ENCODE measurements at regions not wholly inside any gene's neighbourhood (a gene's known extent, or its start where the extent isn't known, plus 50 kb on each side); places are given as distances from the start of the nearest gene placed in this dataset.

- no peak for DNase-seq (ENCODE audit: low read depth)
These were observed 91.7 kb upstream of the PDZRN3 start for GRCh38 chr3:73716418-73716817.

DNA sequence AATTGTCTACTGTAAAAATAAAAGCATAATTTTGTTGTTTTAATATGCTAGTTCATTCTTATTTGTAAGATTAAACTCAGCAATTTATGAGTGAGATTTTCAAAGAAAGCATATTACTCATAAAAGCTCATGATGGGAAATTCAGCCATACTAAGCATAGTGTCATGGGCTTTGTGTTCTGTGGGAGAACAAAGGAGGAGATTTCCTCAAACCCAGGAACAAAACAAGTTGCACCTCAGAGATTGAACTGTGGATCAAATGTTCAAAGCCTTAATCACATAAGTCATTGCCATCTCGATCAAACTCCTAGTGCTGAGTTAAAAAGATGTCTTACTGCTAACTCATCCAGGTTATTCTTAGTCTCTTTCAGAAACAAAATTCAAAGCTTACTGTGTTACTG lies 85.6 kb upstream of the PDZRN3 start:
- DNase-seq (ENCODE audit: low read depth): no peak

DNA sequence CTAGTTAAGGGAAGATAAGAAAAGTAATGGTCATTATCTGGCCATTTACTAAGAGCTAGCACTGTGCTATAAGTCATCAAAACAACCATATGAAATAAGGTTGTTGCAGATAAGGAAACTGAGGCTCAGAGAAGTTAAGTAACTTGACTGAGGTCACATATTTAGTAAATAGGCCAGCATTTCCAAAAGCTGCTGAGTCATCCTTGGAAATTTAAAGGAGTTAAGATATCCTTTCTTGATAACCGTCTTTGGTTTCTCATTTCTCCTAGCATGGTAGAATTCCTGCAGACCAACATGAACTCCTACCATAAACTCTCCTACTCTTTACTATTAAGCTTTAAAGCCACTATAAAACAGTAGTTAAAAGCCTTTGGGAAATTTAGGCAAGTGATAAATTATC lies 85.0 kb upstream of the PDZRN3 start:
- no peak for DNase-seq (ENCODE audit: low read depth)

DNA sequence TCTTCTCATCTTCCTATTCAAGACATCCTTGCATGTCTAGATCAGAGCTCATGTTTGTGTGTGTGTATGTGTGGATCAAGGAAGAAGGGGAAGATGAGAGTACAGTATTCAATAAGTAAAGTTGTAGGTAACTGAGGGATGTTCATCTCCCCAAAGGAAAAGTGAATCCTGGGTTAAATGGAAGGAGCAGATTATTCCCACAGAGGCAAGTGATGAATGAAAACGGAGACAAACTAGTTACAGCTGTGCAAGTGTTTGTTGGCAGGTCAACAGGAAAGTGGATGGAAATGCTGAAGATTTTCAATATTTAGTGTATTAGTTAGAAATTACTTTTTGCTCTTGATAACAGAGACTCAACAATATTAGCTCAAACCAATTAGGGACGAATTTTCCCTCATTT lies 84.2 kb upstream of the PDZRN3 start:
- no peak for DNase-seq (ENCODE audit: low read depth)

GRCh38 chr3:73707772-73708171 lies 83.0 kb upstream of the PDZRN3 start:
- DNase-seq (ENCODE audit: low read depth): peak; percentile 24

DNA sequence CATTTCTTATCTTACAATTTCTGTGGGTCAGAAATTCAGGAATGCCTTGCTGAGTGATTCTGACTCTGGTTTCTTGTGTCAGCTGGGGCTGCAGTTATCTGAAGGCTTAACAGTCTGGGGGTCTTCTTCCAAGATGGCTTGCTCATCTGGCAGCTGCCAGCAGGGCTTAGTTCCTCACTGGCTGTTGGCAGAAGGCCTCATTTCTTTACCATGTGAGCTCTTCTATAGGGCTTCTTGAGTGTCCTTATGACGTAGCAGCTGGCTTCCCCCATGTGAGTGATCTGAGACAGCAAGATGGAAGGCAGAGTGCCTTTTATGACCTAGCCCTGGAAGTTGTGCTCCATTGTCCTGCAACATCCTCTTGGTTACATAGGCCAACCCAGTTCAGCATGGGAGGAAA lies 82.0 kb upstream of the PDZRN3 start:
- DNase-seq (ENCODE audit: low read depth): no peak

DNA sequence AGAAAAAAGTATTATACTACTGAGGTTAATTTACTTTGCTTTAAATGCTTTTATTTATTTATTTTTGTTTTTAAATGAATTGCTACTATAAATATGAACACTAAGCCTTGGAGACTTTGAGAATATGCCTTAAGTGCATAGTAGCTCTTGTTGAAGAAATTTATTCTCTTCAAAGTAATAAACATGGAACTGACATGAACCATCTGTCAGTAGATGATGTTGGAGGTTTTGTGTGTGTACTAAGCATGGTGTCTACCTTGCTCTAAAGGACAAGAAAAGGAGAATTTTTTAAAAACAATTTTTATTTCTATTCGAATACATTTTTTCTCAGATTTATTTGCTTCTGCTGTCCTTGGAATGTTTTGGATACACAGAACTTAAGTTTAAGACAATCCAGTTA lies 81.1 kb upstream of the PDZRN3 start:
- DNase-seq (ENCODE audit: low read depth): no peak

- no peak for DNase-seq (ENCODE audit: low read depth)
These were observed 74.6 kb upstream of the PDZRN3 start for GRCh38 chr3:73699327-73699726.

- no peak for DNase-seq (ENCODE audit: low read depth)
These were observed 72.3 kb upstream of the PDZRN3 start for GRCh38 chr3:73697020-73697419.

- no peak for DNase-seq (ENCODE audit: low read depth)
These were observed 71.1 kb upstream of the PDZRN3 start for GRCh38 chr3:73695841-73696240.

- DNase-seq (ENCODE audit: low read depth): no peak
These were observed 70.4 kb upstream of the PDZRN3 start for GRCh38 chr3:73694983-73695757.

DNA sequence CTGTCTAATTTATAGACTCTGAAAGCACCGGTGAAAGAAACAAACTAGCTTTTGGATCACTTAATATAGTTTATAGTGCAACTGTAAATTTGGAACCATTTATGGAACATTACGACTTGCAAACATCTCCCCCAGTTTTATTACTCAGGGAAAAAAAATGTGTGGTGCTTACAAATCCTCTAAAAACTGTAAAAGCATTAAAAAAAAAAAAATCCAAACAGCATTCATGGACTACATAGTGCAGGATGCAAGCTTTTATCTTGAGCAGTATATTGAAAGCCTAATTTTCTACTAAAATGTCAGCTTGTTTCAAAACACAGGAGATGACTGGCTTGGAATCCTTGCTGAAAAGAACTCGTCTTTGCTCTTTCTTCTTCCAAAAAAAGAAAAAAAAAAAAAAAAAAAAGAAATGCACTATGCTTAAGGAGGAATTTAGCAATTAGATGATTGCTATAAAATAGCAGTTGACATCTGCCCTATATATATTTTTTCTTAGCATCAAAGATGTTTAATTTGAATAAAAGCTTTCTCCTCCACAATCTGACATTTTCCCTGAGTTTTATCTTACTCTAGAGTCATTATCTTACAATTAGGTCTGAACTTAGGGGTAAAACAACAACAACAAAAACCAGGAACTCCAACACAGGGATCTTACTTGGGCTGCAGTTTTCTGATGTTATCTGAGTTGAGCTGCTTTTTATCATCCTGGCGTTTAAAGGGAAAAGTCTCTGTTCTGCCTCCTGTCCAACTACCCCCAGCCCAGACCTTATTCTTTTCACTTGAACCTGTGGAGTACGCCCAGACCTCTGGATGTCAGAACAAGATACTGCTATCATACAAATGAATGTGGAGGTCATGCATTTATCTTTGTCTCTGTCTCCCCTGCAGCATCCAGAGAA lies 62.6 kb upstream of the PDZRN3 start:
- DNase-seq (ENCODE audit: low read depth): no peak

DNA sequence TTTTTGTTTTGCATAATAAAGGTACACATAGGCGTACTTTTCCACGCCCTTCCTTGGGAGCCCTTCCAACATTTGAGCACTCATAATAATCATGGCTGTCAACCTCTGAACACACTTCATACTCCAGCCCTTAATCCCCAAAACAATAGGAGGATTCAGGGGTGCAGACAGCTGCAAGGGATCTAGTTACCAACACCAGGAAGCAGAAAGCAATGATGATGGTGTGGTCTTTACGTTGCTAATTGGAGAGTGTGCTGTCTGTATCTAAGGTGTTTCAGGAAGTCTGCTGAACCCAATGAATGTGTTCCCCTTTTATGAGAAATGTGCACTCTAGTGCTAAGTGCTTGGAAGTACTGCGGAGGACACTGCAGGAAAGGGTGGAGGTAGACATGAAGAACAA lies 60.3 kb upstream of the PDZRN3 start:
- DNase-seq (ENCODE audit: low read depth): peak; percentile 77

DNA sequence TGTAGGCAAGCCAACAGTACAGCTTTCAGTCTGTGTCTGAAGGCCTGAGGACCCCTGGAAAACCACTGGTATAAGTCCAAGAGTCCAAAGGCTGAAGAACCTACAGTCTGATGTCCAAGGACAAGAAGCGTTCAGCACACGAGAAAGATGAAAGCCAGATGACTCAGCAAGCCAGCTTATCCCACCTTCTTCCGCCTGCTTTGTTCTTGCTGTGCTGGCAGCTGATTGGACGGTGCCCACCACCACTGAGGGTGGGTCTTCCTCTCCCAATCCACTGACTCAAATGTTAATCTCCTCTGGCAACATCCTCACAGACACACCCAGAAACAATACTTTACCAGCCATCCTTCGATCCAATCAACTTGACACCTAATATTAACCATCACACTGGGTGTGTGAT lies 59.0 kb upstream of the PDZRN3 start:
- no peak for DNase-seq (ENCODE audit: low read depth)

DNA sequence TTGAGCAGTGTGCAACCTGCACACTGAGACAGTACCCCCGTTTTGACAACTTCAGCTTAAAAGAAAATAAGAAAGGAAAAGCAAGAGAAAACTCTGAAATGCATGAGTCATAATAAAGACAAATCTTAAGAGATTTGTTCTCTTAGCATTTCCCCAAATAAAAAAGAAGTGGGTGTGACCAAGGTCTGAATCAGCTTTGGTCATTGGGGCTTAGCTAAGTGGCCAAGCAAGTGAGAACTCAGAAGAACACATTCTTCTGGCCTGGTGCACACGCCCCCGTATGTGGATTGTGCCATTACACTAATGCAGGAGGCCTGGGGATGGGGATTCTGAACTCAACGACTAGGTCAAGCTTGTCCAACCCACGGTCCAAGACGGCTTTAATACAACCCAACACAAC lies 56.9 kb upstream of the PDZRN3 start:
- peak; percentile 35 for DNase-seq (ENCODE audit: low read depth)

DNA sequence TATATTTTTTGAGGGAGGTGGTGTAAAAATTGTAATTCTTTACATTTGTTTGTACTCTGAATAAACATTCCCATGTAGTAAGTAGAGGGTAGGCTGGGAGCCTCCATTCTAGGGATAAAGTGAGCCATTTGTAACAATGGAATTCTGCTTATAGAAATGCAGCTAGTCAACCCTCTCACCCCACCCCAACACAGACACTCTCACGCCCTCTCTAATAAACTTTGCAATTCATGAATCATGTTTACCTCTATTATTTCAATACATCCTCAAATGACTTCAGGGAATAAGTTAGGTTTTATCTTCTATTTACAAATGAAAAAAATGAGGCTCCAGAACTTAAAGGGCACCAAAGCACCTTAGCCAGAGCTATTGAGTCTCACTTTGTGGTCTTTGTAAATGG lies 56.5 kb upstream of the PDZRN3 start:
- DNase-seq (ENCODE audit: low read depth): no peak

DNA sequence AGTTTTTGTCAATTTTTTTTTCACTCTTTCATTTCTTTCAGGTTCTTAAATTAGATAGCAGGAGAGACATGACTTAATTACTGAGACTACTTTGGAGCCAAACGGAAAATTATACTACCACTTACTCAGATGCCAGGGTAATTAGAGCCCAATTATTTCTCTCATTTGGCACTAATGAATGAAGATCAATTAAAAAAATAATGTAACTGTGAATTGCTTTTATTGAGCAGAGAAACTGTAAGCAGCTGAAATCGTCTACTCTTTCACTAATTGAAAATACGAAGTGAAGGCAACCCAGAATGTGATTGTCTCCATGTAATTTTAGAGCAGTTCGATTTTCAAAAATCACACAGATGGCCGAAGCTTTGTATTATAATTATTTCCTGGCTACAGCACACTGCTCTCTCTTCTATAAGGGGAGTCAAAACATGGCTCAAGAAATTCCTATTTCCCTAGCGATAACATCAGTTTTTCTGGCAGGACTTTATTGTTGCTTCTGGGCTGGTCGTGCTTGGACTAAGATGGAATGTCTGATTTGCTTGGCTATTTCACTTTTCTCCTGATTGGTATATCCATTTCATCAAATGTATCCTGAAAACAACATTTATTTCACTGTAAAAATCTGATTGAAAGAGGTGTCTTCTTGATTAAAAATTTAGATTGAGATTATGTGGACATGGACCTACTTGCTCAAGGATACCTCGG lies 55.8 kb upstream of the PDZRN3 start:
- DNase-seq (ENCODE audit: low read depth): no peak

DNA sequence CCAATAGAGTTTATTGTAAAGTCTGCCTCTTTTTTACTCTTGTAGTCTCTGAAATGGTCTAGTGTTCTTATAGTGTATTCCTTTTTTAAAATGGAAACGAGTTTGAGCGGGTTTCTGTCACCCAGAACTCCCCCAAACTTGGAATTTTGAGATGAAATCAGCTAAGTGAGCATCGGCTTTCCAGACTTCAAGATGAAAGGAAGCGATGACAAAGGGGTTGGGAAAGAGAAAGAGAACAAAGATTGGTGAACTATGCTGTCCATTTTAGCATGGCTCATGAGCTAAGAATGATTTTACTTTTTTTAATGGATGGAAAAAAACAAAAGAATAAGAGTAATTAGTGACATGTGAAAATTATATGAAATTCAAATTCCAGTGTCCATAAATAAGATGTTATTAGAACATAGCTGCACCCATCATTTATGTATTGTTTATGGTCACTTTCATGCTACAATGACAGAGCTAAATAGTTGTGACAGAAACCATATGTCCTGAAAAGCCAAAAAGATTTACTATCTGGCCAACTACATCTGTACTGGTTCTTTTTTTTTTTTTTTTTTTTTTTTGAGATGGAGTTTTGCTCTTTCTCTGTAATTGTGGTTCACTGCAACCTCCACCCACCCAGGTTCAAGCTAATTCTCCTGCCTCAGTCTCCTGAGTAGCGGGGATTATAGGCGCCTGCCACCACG lies 52.7 kb upstream of the PDZRN3 start:
- DNase-seq (ENCODE audit: low read depth): no peak
